Vagina (tissue), 2 donors: ENCODE measurements at regions not wholly inside any gene's neighbourhood (a gene's known extent, or its start where the extent isn't known, plus 50 kb on each side); places are given as distances from the start of the nearest gene placed in this dataset.

Source experiments
- DNase-seq, 2 donors: peaks; one replicate each; pipeline ENCODE4 v3.0.0-alpha.2; 2017; ENCODE audit errors: extremely low spot score in 2 of 2
- H3K27ac ChIP-seq: fragments of 200-600 bp; sonication (generic); one replicate; pipeline ENCODE4 v1.5.1; 2019
- H3K27me3 ChIP-seq: fragments of 200-600 bp; sonication (generic); one replicate; pipeline ENCODE4 v1.5.1; 2019
- H3K36me3 ChIP-seq, 2 donors: fragments of 200-600 bp; sonication (generic); one replicate each; pipeline ENCODE4 v1.5.1; 2017 to 2019
- H3K4me1 ChIP-seq: fragments of 200-600 bp; sonication (generic); one replicate; pipeline ENCODE4 v1.5.1; 2019
- H3K4me3 ChIP-seq, 2 donors: fragments of 200-600 bp; sonication (generic); 1 replicate in 1 of 2; 2 replicates in 1 of 2; pipeline ENCODE4 v1.5.1; 2016 to 2019
- H3K9me3 ChIP-seq: fragments of 200-600 bp; sonication (generic); one replicate; pipeline ENCODE4 v1.5.1; 2019
- POLR2A ChIP-seq, 2 donors: fragments of 450-650 bp; IDR thresholded peaks; one replicate each; pipeline ENCODE4 v1.6.1; 2017; ENCODE audit warnings: antibody characterized with exemption in 2 of 2, mild to moderate bottlenecking in 2 of 2, moderate library complexity in 2 of 2
- POLR2AphosphoS5 ChIP-seq, 2 donors: sonication (generic); formaldehyde crosslinking; IDR thresholded peaks; one replicate each; pipeline ENCODE4 v1.9.0; 2017; ENCODE audit warnings: antibody characterized with exemption in 2 of 2, mild to moderate bottlenecking in 2 of 2, low read depth in 1 of 2; ENCODE audit not compliant: insufficient read depth in 1 of 2
- intact Hi-C: fragments of 100-400 bp; cut with DNase I; formaldehyde crosslinking; loops from one replicate; pipeline ENCODE4 v1.15.1; 2023
- TF ChIP-seq, protein P1 (sequence below), 3 experiments: fragments of 450-650 bp in 2 of 3; fragments of 200-600 bp in 1 of 3; sonication (generic) in 1 of 3; IDR thresholded peaks; one replicate each; pipeline ENCODE4 v1.5.1; 2017 to 2019; ENCODE audit warnings: antibody characterized with exemption in 3 of 3, mild to moderate bottlenecking in 2 of 3, moderate library complexity in 2 of 3

DNA sequence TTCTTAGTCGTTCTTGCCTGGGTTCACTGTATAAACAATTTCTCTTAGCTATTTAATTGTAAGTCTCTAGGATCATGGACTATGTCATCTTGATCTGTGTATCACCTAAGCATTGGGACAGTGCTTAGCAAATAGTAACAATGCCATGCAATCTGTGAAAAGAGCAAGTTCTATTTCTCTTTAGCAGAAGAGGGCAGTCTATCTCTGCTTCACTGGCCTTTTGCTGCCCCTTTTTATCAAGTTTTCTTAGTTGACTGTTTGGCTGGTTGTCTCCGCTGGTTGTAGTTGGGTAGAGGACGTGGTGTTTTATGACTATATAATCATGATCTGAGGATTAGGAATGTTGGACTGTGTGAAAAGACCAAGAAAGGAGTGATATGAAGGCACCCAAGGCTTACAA lies 315.0 kb downstream of the JRKL start:
- intact Hi-C loops: no loop called here
- Histone ChIP-seq H3K27ac (no peak overlapping the region), H3K27me3 (no peaks in the 10 kb centered on the region), H3K4me1 (no peaks in the 10 kb centered on the region), H3K36me3 (no peaks in the 10 kb centered on the region), H3K4me3 (no peak overlapping the region), H3K9me3 (no peaks in the 10 kb centered on the region)
- no peak for TF ChIP-seq POLR2AphosphoS5 (IDR thresholded peaks at IDR 0.05; ENCODE audit: insufficient read depth in 1 of 2, low read depth in 1 of 2)
- TF ChIP-seq, protein P1, sequence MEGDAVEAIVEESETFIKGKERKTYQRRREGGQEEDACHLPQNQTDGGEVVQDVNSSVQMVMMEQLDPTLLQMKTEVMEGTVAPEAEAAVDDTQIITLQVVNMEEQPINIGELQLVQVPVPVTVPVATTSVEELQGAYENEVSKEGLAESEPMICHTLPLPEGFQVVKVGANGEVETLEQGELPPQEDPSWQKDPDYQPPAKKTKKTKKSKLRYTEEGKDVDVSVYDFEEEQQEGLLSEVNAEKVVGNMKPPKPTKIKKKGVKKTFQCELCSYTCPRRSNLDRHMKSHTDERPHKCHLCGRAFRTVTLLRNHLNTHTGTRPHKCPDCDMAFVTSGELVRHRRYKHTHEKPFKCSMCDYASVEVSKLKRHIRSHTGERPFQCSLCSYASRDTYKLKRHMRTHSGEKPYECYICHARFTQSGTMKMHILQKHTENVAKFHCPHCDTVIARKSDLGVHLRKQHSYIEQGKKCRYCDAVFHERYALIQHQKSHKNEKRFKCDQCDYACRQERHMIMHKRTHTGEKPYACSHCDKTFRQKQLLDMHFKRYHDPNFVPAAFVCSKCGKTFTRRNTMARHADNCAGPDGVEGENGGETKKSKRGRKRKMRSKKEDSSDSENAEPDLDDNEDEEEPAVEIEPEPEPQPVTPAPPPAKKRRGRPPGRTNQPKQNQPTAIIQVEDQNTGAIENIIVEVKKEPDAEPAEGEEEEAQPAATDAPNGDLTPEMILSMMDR (IDR thresholded peaks at IDR 0.05): no peak
- no peak for TF ChIP-seq POLR2A (IDR thresholded peaks at IDR 0.05)
- DNase-seq: no peak

DNA sequence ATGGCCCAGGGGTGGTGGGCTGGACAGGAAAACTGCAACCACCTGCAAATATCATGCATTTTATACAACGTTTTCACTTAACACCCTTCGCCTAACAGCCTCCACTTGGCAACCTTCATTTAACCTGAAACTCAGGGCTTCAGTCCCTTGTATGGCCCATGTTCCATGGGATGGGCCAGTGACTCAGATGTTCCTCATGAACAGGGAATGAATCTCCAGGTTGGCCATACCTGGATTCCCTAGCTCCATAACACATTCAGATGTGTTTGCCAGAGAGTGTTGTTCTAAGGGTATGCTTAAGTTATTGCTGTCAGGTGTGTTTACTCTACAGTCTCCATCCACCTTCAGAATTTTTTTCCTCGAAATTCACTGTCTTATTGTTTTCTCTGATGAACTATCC lies 316.9 kb downstream of the JRKL start:
- Histone ChIP-seq H3K4me1 (no peaks in the 10 kb centered on the region), H3K27ac (no peak overlapping the region), H3K9me3 (no peaks in the 10 kb centered on the region), H3K36me3 (no peaks in the 10 kb centered on the region), H3K27me3 (no peaks in the 10 kb centered on the region), H3K4me3 (no peak overlapping the region)
- intact Hi-C loops: no loop called here
- TF ChIP-seq, protein P1 (IDR thresholded peaks at IDR 0.05): no peak
- no peak for TF ChIP-seq POLR2A (IDR thresholded peaks at IDR 0.05)
- no peak for TF ChIP-seq POLR2AphosphoS5 (IDR thresholded peaks at IDR 0.05; ENCODE audit: insufficient read depth in 1 of 2, low read depth in 1 of 2)
- no peak for DNase-seq

DNA sequence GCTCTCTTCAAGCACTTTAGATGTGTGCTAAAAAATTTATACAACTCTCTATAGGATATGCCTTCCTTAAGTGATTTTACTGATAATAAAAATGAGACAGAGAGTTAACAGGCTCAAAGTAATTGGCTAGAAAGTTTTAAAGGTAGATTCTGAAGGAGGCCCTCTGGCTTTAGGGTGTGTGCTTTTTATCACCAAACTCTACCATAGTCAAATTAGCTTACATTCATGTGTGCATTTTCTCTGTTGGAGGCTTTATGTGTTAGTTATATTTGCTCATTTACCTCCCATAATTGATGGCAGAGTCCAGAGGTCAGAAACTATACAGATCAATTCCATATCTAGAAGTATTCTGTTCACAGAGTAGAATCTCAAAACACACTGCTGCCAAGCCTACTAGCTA lies 317.5 kb downstream of the JRKL start:
- DNase-seq: no peak
- Histone ChIP-seq H3K4me3 (no peak overlapping the region), H3K4me1 (no peaks in the 10 kb centered on the region), H3K9me3 (no peaks in the 10 kb centered on the region), H3K36me3 (no peaks in the 10 kb centered on the region), H3K27me3 (no peaks in the 10 kb centered on the region), H3K27ac (no peak overlapping the region)
- TF ChIP-seq, protein P1 (IDR thresholded peaks at IDR 0.05): no peak
- TF ChIP-seq POLR2AphosphoS5 (IDR thresholded peaks at IDR 0.05; ENCODE audit: insufficient read depth in 1 of 2, low read depth in 1 of 2) (no peak), POLR2A (IDR thresholded peaks at IDR 0.05) (no peak)
- intact Hi-C loops: no loop called here

DNA sequence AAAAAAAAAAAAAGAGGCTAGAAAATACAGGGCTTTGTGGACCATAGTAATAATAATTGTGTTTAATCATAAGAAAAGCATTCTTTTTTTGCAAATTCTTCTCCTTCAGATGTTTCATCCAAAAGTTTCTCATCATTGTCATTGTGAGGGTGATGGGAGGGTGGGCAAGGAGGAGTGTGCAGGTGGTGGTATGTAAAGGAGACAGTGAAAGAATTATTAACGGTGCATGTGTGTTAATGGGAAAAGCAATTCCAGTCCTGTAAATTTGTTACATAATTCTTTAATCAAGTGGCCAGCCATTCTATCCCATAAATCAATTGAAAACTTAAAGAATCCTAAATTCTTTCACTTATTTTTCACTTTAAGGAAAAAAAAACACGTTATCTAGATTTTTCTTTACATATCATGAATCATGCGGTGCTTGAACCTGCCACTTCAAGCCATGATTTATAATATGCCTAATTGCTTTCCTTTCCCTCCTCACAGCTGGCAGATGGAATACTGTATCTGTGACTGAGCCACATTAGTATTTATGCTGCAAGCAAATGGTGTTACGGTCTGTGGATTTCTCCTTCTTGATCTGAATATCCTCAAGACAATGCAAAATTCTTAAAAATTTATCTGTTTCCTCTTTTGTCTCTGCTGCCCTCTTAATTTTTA lies 318.5 kb downstream of the JRKL start:
- intact Hi-C loops: no loop called here
- Histone ChIP-seq H3K4me1 (no peaks in the 10 kb centered on the region), H3K4me3 (no peak overlapping the region), H3K27me3 (no peaks in the 10 kb centered on the region), H3K36me3 (no peaks in the 10 kb centered on the region), H3K27ac (no peak overlapping the region), H3K9me3 (no peaks in the 10 kb centered on the region)
- TF ChIP-seq POLR2A (IDR thresholded peaks at IDR 0.05) (no peak), POLR2AphosphoS5 (IDR thresholded peaks at IDR 0.05; ENCODE audit: insufficient read depth in 1 of 2, low read depth in 1 of 2) (no peak)
- TF ChIP-seq, protein P1 (IDR thresholded peaks at IDR 0.05): no peak
- DNase-seq: no peak

DNA sequence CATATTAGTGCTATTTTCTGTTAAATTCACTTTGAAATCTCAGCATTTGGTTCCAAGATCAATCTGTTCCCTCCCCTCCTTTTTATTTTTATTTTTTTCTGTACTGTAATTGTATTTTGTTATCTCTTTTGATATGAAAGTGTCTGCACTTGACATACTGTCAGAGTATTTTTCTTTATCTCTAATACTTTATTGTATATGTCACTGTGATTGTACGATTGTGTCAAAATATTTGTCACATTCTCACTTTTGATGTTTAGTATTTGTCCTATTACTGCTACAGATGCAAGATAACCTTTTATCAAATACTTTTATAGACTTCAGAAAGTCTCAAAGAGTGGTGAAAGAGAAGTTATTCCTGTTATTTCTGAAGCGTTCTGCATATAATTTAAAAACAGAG lies 323.5 kb downstream of the JRKL start:
- DNase-seq: no peak
- intact Hi-C loops: no loop called here
- no peak overlapping the region for H3K4me3 ChIP-seq

More for the DNA sequence above, 323.5 kb downstream of the JRKL start:
- no peak overlapping the region for H3K27ac ChIP-seq
- TF ChIP-seq, protein P1 (IDR thresholded peaks at IDR 0.05): no peak
- TF ChIP-seq POLR2A (IDR thresholded peaks at IDR 0.05): no peak
- no peak for TF ChIP-seq POLR2AphosphoS5 (IDR thresholded peaks at IDR 0.05; ENCODE audit: insufficient read depth in 1 of 2, low read depth in 1 of 2)
- no peaks in the 10 kb centered on the region for H3K36me3 ChIP-seq
- H3K4me1 ChIP-seq: no peaks in the 10 kb centered on the region
- no peaks in the 10 kb centered on the region for H3K27me3 ChIP-seq
- no peaks in the 10 kb centered on the region for H3K9me3 ChIP-seq
